Lower lobe of right lung (tissue), 2 donors: ENCODE measurements at regions not wholly inside any gene's neighbourhood (a gene's known extent, or its start where the extent isn't known, plus 50 kb on each side); places are given as distances from the start of the nearest gene placed in this dataset.

ENCODE experiments used
- ATAC-seq, 2 donors: fragments of 200-7000 bp; cut with Tn5 transposase; one replicate each; pipeline ENCODE4 v1.9.1; 2020 to 2022; ENCODE audit warnings: mild to moderate bottlenecking in 2 of 2, moderate library complexity in 2 of 2
- DNase-seq: peaks from one replicate; pipeline ENCODE4 v3.0.0-alpha.2; 2020
- H3K27ac ChIP-seq: fragments of 200-600 bp; one replicate; pipeline ENCODE4 v1.8.0; 2022
- H3K27me3 ChIP-seq: fragments of 200-600 bp; one replicate; pipeline ENCODE4 v1.8.0; 2022; ENCODE audit warnings: low read depth
- H3K36me3 ChIP-seq: fragments of 200-600 bp; one replicate; pipeline ENCODE4 v1.8.0; 2022; ENCODE audit warnings: mild to moderate bottlenecking
- H3K4me1 ChIP-seq: fragments of 200-600 bp; one replicate; pipeline ENCODE4 v1.8.0; 2022
- H3K4me3 ChIP-seq: fragments of 200-600 bp; one replicate; pipeline ENCODE4 v1.8.0; 2022; ENCODE audit warnings: mild to moderate bottlenecking
- H3K9me3 ChIP-seq: fragments of 200-600 bp; one replicate; pipeline ENCODE4 v1.8.0; 2022
- CTCF ChIP-seq: fragments of 200-600 bp; IDR thresholded peaks from one replicate; pipeline ENCODE4 v1.8.0; 2022; ENCODE audit warnings: antibody characterized with exemption, mild to moderate bottlenecking
- intact Hi-C: fragments of 100-400 bp; cut with DNase I; formaldehyde crosslinking; loops from one replicate; pipeline ENCODE4 v1.11.0; 2022
- donor health status: DM: no; HTN: yes; CAD: no; lungs with severe emphysema.

- no peaks in the 10 kb centered on the region for H3K9me3 ChIP-seq
- H3K4me1 ChIP-seq: no peaks in the 10 kb centered on the region
- no peak for TF ChIP-seq CTCF
- H3K27ac ChIP-seq: no peak overlapping the region
- intact Hi-C loops: no loop called here
- DNase-seq (no peak), ATAC-seq (no peak)
- no peaks in the 10 kb centered on the region for H3K36me3 ChIP-seq
- H3K4me3 ChIP-seq: no peak overlapping the region
- no peaks in the 10 kb centered on the region for H3K27me3 ChIP-seq
These were observed 440.6 kb upstream of the PAPPA start for GRCh38 chr9:115712981-115713380.

- no peaks in the 10 kb centered on the region for H3K36me3 ChIP-seq
- no peaks in the 10 kb centered on the region for H3K27me3 ChIP-seq
- no peaks in the 10 kb centered on the region for H3K9me3 ChIP-seq
- no peaks in the 10 kb centered on the region for H3K4me1 ChIP-seq
- H3K4me3 ChIP-seq: no peak overlapping the region
- no peak for TF ChIP-seq CTCF
- no peak for ATAC-seq
- intact Hi-C loops: no loop called here
- H3K27ac ChIP-seq: no peak overlapping the region
- DNase-seq: no peak
These were observed 437.9 kb upstream of the PAPPA start for GRCh38 chr9:115715666-115716065.

- no peak for TF ChIP-seq CTCF
- Histone ChIP-seq H3K27me3 (no peaks in the 10 kb centered on the region), H3K9me3 (no peaks in the 10 kb centered on the region), H3K4me1 (no peaks in the 10 kb centered on the region), H3K36me3 (no peaks in the 10 kb centered on the region), H3K4me3 (no peak overlapping the region), H3K27ac (no peak overlapping the region)
- DNase-seq (no peak), ATAC-seq (no peak)
- intact Hi-C loops: no loop called here
These were observed 436.3 kb upstream of the PAPPA start for GRCh38 chr9:115717298-115717697.

- intact Hi-C loops: no loop called here
- no peak for ATAC-seq
- DNase-seq: no peak
- H3K9me3 ChIP-seq: no peaks in the 10 kb centered on the region
- no peak overlapping the region for H3K4me3 ChIP-seq
- TF ChIP-seq CTCF: no peak
- H3K36me3 ChIP-seq: no peaks in the 10 kb centered on the region
- no peaks in the 10 kb centered on the region for H3K4me1 ChIP-seq
- H3K27me3 ChIP-seq: no peaks in the 10 kb centered on the region
- no peak overlapping the region for H3K27ac ChIP-seq
These were observed 435.8 kb upstream of the PAPPA start for GRCh38 chr9:115717711-115718173.

GRCh38 chr9:115730396-115730795 lies 423.2 kb upstream of the PAPPA start:
- Histone ChIP-seq H3K27ac (no peak overlapping the region), H3K27me3 (no peaks in the 10 kb centered on the region), H3K4me1 (no peaks in the 10 kb centered on the region), H3K4me3 (no peak overlapping the region), H3K36me3 (no peaks in the 10 kb centered on the region), H3K9me3 (peaks cover 7% of the 10 kb centered on the region)
- DNase-seq: no peak
- TF ChIP-seq CTCF: no peak
- intact Hi-C loops: no loop called here
- ATAC-seq: no peak

GRCh38 chr9:115730845-115731244 lies 422.7 kb upstream of the PAPPA start:
- intact Hi-C loops: no loop called here
- Histone ChIP-seq H3K27ac (no peak overlapping the region), H3K36me3 (no peaks in the 10 kb centered on the region), H3K27me3 (no peaks in the 10 kb centered on the region), H3K4me1 (no peaks in the 10 kb centered on the region), H3K4me3 (no peak overlapping the region), H3K9me3 (peaks cover 7% of the 10 kb centered on the region)
- TF ChIP-seq CTCF: no peak
- ATAC-seq (no peak), DNase-seq (no peak)
